ENCODE measurements at regions not wholly inside any gene's neighbourhood (a gene's known extent, or its start where the extent isn't known, plus 50 kb on each side); places are given as distances from the start of the nearest gene placed in this dataset.
A peak's percentile ranks its signal among the peaks of the same experiment; 100 is the strongest.

- ATAC-seq = no peak
- Mint-ChIP-seq H3K27me3 (peaks cover 34% of the 10 kb centered on the region), H3K27ac (no peak overlapping the region), H3K4me1 (peaks cover 12% of the 10 kb centered on the region), H3K4me3 (no peak overlapping the region), H3K9me3 (no peaks in the 10 kb centered on the region)
- no peak for DNase-seq
Measured at GRCh38 chr22:22946131-22946530, 58.5 kb downstream of the IGLL5 start.

DNA sequence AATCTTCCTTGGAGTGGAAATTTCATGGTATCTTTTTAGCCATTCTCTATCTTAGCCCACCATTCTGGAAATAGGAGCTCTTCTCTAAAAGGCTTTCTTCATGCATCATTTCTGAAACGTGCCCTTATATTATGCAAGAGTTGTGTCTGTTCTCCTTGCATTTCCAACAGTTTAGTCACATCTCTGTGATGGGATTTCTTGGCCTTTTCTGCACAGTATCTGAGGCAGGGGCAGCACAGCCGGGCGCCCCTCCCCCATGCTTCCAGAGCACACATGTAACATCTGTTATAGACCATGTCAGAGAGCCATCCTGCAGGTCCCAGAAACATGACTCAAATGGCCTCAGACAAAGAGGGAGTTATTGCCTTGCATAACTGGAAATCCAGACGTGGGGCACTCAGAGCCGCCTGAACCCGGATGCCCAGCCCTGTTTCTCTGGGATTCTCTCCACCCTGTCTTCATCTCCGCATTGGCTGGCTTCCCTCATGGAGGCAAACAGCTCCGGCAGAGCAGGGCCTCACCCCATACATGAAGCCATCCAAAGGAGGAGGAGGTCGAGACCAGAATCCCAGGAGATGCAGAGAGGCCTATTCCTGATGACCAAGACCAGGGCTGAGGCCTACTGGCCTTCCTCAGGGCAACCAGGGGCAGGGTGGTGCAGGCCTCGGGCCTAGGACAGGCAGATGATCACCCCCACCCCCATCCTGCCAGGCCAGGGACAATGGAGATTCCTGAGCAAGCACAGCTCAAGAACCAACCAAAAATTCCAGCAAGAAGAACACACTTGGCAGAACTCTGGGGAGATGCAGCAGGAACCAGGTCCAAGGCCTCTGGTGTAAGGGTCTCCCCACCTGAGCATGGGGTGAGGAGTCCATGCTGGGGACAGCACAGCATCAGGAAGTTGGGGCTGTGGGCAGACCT lies 61.3 kb downstream of the IGLL5 start:
- DNase-seq (no peak), ATAC-seq (no peak)
- Mint-ChIP-seq H3K9me3 (no peaks in the 10 kb centered on the region), H3K4me1 (peaks cover 5% of the 10 kb centered on the region), H3K27me3 (peaks cover 62% of the 10 kb centered on the region), H3K4me3 (no peak overlapping the region), H3K27ac (no peak overlapping the region)

GRCh38 chr22:22949953-22950352 lies 62.3 kb downstream of the IGLL5 start:
- H3K27ac Mint-ChIP-seq = no peak overlapping the region
- no peak overlapping the region for H3K4me3 Mint-ChIP-seq
- ATAC-seq (no peak), DNase-seq (no peak)
- peaks cover 64% of the 10 kb centered on the region for H3K27me3 Mint-ChIP-seq
- peaks cover 11% of the 10 kb centered on the region for H3K4me1 Mint-ChIP-seq
- H3K9me3 Mint-ChIP-seq = no peaks in the 10 kb centered on the region

- no peak overlapping the region for H3K4me3 Mint-ChIP-seq
- DNase-seq (no peak), ATAC-seq (no peak)
- no peaks in the 10 kb centered on the region for H3K9me3 Mint-ChIP-seq
- peaks cover 17% of the 10 kb centered on the region for H3K4me1 Mint-ChIP-seq
- H3K27me3 Mint-ChIP-seq = peaks cover 72% of the 10 kb centered on the region
- H3K27ac Mint-ChIP-seq = no peak overlapping the region
Measured at GRCh38 chr22:22951035-22951434, 63.4 kb downstream of the IGLL5 start.

DNA sequence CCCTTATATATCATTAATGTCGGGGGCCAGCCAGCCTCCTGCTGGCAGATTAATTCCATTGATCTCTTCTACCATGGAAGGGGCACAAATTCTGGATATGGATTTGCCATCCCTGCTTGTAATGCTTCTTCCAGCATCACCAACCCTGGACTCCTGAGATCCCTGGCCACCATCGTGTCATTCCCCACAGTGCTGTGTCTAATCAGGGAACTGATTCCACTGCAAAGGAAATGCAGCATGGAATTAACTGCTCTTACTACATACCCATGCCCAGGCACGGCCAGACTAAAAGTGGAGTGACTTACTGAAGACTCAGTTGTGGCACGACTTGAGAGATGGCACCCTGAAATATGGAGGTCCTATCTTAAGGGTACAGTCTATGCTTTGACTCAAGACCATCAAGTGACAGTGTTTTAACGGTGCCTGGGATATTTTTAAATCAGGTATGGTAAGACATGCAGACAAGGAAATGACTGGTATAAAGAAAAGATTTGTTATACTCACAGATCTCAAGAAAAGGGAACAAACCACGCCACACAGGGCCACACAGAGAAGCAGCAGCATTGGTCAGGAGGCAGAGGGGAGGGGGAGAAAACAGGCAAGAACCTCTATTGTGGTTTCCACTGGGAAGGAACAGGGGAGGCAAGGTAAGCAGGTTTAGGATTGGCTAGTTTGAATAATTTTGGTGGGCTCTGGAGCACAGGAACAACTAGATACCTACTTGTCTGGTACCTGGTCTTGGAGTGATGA lies 65.1 kb downstream of the IGLL5 start:
- H3K27me3 Mint-ChIP-seq = peaks cover 67% of the 10 kb centered on the region
- H3K9me3 Mint-ChIP-seq = no peaks in the 10 kb centered on the region
- H3K4me1 Mint-ChIP-seq = peaks cover 11% of the 10 kb centered on the region
- ATAC-seq (no peak), DNase-seq (no peak)
- H3K27ac Mint-ChIP-seq = no peak overlapping the region
- no peak overlapping the region for H3K4me3 Mint-ChIP-seq

GRCh38 chr22:22953791-22954190 lies 66.2 kb downstream of the IGLL5 start:
- no peak for DNase-seq
- Mint-ChIP-seq H3K9me3 (no peaks in the 10 kb centered on the region), H3K27me3 (peaks cover 78% of the 10 kb centered on the region), H3K27ac (no peak overlapping the region), H3K4me1 (peaks cover 11% of the 10 kb centered on the region), H3K4me3 (no peak overlapping the region)
- no peak for ATAC-seq

DNA sequence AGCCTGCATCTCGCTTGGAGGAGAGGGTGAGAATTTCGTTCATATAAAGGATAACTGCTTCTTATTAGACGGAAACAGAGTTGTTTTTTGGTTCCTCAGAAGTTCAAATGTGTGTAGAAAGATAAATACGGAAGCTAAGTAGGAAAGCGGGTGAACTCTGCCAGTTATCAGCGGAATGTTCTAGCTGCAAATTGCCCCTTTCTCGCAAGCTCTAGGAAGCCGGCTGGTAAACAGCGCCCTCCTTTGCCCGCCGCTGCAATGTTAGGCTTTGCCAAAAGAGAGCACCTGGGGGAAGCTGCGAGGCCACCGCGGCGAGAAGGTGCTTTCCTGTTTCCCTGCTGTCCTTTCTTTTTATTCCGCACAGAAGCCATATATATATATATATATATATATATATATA lies 67.0 kb downstream of the IGLL5 start:
- H3K27me3 Mint-ChIP-seq = peaks cover 85% of the 10 kb centered on the region
- ATAC-seq = no peak

GRCh38 chr22:22955276-22955798 lies 67.7 kb downstream of the IGLL5 start:
- H3K27ac Mint-ChIP-seq = no peak overlapping the region
- H3K27me3 Mint-ChIP-seq = peaks cover 79% of the 10 kb centered on the region
- DNase-seq (no peak), ATAC-seq (no peak)
- H3K4me1 Mint-ChIP-seq = peaks cover 11% of the 10 kb centered on the region
- H3K4me3 Mint-ChIP-seq = no peak overlapping the region
- no peaks in the 10 kb centered on the region for H3K9me3 Mint-ChIP-seq

More for the DNA sequence above, 67.0 kb downstream of the IGLL5 start:
- no peak overlapping the region for H3K4me3 Mint-ChIP-seq
- no peak overlapping the region for H3K27ac Mint-ChIP-seq
- peaks cover 11% of the 10 kb centered on the region for H3K4me1 Mint-ChIP-seq
- H3K9me3 Mint-ChIP-seq = no peaks in the 10 kb centered on the region
- no peak for DNase-seq

DNA sequence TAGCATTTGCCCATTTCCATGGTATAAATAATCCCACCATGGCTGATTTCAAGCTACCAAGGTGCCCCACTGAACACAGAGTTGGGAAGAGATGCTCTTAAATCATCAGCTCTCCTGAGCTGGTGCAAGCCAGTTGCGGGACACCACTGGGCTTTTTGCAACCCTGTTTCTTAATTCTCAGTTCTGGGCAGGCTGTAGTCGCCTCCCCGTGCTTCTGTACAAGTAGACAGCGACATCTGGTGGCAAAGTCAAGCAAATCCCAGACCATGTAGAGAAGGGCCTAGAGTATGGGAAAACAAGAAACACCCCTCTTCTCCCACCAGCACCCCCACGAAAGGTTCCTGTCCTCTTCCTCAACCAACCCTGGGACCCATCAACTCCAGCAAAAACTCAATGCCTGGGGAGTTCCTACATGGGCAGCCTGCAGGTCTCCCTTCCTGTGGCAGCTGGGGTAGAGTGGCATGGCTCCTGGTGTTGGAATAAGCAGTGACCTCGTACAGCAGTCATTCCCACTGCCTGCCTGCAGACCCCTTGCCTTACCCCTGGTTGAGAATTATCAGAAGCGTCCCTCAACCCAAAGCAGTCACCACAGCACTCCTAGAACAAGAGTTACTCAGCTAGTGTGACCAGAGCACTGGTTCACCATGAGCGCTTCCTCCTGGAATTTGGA lies 68.4 kb downstream of the IGLL5 start:
- Mint-ChIP-seq H3K27ac (no peak overlapping the region), H3K27me3 (peaks cover 72% of the 10 kb centered on the region), H3K4me3 (no peak overlapping the region), H3K4me1 (peaks cover 11% of the 10 kb centered on the region), H3K9me3 (peaks cover 0 to 3% of the 10 kb centered on the region in 2 donors)
- ATAC-seq = peak; percentile 86
- peak; percentile 61 to 65 for DNase-seq

GRCh38 chr22:22957090-22957489 lies 69.5 kb downstream of the IGLL5 start:
- Mint-ChIP-seq H3K9me3 (peaks cover 9 to 14% of the 10 kb centered on the region in 2 donors), H3K27ac (no peak overlapping the region), H3K4me3 (no peak overlapping the region), H3K27me3 (peaks cover 61% of the 10 kb centered on the region), H3K4me1 (peaks cover 11% of the 10 kb centered on the region)
- DNase-seq (no peak), ATAC-seq (no peak)

DNA sequence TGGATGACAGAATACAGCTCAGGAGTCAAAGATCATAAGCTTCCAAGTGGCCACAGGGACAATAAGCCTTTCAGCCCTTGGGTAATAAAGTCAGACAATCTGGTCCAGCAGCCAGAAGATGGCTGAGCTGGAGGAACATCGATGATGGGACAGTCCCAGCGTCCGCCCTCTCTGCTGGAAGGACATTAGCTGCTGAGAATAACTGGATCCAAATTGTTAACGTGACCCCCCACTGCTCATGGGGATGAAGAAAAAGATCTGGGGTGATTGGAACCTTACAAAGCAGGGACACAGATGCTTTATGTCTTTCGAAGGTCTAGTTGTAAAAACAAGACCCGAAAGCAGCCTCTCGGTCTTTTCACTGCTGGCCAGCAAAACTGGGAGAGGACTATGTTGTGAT lies 71.0 kb downstream of the IGLL5 start:
- ATAC-seq (no peak), DNase-seq (no peak)
- Mint-ChIP-seq H3K9me3 (peaks cover 9 to 16% of the 10 kb centered on the region in 2 donors), H3K27ac (no peak overlapping the region), H3K27me3 (peaks cover 52% of the 10 kb centered on the region), H3K4me3 (no peak overlapping the region), H3K4me1 (peaks cover 11% of the 10 kb centered on the region)

DNA sequence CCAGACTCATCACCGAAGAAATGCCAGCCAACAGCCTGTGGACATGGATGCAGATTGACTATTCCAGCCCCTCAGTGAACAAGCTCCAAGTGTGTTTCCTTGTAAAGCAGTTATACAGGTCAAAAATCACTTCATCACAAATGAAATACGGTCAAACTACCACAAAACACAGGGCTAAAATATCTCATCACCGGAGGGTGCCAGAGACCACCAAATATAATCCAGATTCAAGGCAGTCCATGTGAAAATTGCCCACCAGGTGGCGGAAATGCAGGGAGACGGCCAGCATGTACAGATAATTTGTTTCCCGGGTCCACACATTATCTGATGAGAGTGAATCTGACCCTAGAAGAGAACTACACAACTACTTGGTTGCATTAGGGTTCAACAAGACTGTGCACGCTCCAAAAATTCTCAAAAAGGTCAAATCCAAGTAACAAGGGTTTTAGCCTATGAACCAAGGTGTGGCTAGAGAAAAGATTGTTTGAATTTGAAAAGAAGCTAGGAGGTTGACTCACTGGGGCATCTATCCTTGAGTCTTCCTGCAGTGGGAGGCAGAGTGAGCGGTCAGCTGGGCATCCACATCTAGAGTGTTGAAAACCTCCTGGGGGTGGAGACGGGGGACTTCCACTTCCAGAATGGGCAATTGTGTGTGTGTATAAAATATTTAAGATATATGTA lies 71.7 kb downstream of the IGLL5 start:
- H3K4me1 Mint-ChIP-seq = peaks cover 11% of the 10 kb centered on the region
- DNase-seq (peak; percentile 74 to 75), ATAC-seq (peak; percentile 77)
- H3K9me3 Mint-ChIP-seq = peaks cover 9 to 16% of the 10 kb centered on the region in 2 donors
- no peak overlapping the region for H3K27ac Mint-ChIP-seq
- H3K27me3 Mint-ChIP-seq = peaks cover 52% of the 10 kb centered on the region
- no peak overlapping the region for H3K4me3 Mint-ChIP-seq

- no peak overlapping the region for H3K4me3 Mint-ChIP-seq
- DNase-seq (no peak), ATAC-seq (no peak)
- peaks cover 9 to 16% of the 10 kb centered on the region in 2 donors for H3K9me3 Mint-ChIP-seq
- H3K27me3 Mint-ChIP-seq = peaks cover 52% of the 10 kb centered on the region
- no peak overlapping the region for H3K27ac Mint-ChIP-seq
- H3K4me1 Mint-ChIP-seq = peaks cover 4% of the 10 kb centered on the region
Measured at GRCh38 chr22:22960307-22960706, 72.7 kb downstream of the IGLL5 start.

DNA sequence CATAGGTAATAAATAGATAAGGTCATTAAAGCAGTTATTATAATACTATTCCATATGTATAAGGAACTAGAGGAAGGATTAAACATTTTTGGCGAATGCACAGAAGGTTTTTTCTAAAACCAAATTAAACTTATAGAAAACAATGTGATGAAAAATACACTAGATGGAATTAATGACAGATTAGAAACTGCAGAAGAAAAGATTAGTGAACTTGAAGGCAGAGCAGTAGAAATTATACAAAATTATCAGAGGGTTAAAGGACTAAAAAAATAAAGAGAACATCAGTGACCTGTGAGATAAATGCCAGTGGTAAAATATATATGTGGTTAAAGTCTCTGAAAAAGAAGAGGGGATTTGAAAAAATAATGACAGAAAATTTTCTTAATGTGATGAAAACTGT lies 74.0 kb downstream of the IGLL5 start:
- DNase-seq = no peak
- ATAC-seq = no peak
- Mint-ChIP-seq H3K4me3 (no peak overlapping the region), H3K9me3 (peaks cover 9 to 16% of the 10 kb centered on the region in 2 donors), H3K27ac (no peak overlapping the region), H3K4me1 (no peaks in the 10 kb centered on the region), H3K27me3 (peaks cover 55% of the 10 kb centered on the region)

DNA sequence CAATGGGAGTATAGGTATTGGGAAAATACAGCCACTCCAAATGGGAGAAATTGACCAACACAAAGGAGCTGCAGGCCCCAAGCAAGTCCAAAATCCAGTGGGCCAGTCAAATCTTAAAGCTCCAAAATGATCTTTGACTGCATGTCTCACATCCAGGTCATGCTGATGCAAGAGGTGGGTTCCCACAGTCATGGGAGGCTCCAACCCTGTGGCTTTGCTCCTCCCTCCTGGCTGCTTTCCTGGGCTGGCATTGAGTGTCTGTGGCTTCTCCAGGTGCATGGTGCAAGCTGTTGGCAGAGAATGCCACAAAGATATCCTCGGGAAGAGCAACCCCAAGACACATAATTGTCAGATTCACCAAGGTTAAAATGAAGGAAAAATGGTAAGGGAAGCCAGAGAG lies 80.8 kb downstream of the IGLL5 start:
- Mint-ChIP-seq H3K9me3 (no peaks in the 10 kb centered on the region), H3K4me3 (no peak overlapping the region), H3K27ac (no peak overlapping the region), H3K27me3 (peaks cover 76% of the 10 kb centered on the region), H3K4me1 (no peaks in the 10 kb centered on the region)
- ATAC-seq (no peak), DNase-seq (no peak)
